ENCODE measurements at regions not wholly inside any gene's neighbourhood (a gene's known extent, or its start where the extent isn't known, plus 50 kb on each side); places are given as distances from the start of the nearest gene placed in this dataset.

DNA sequence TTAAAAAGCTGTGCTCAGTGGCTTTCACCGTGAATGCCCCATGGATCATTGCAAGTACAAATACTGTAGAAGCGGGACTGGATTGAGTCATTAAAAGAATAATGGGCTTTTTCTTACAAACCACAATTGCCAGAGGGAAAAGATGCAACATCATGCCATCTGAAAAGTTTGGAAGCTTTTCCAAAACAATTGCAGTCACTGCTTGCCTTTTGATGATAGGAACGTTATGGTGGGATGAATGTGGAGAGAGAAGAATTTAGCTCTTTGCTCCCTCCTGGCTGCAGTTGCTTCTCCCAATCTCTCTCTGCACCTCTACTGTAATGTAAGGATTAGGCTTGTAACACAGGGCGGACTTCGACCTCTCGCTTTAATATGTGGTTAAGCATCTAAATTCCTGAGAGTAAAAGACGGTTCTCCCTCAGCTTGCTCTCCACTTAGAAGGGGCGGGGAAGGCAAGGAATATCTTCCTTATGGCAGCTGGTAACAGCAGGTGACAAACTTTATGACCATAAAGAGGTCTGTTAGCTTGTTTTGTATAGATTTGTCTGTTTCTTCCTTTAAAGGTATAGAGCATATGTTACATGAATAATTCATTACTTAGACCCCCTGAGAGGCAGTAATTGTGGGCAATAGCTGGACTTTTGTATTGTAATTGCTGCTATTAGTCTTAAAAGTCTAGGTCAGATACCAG lies 376.1 kb downstream of the UTRN start:
- TF ChIP-seq BHLHE40 (IDR thresholded peaks at IDR 0.05; ENCODE audit: borderline replicate concordance) (no peak), FOXA1 (IDR thresholded peaks at IDR 0.05) (no peak), FOXM1 (IDR thresholded peaks at IDR 0.05; ENCODE audit: borderline replicate concordance) (no peak), SP1 (IDR thresholded peaks at IDR 0.05) (no peak), TARDBP (IDR thresholded peaks at IDR 0.05) (no peak), FOXK2 (IDR thresholded peaks at IDR 0.05) (no peak)
- TF ChIP-seq, protein P1, sequence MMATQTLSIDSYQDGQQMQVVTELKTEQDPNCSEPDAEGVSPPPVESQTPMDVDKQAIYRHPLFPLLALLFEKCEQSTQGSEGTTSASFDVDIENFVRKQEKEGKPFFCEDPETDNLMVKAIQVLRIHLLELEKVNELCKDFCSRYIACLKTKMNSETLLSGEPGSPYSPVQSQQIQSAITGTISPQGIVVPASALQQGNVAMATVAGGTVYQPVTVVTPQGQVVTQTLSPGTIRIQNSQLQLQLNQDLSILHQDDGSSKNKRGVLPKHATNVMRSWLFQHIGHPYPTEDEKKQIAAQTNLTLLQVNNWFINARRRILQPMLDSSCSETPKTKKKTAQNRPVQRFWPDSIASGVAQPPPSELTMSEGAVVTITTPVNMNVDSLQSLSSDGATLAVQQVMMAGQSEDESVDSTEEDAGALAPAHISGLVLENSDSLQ (IDR thresholded peaks at IDR 0.05) = peak; percentile 58
